ENCODE measurements at regions not wholly inside any gene's neighbourhood (a gene's known extent, or its start where the extent isn't known, plus 50 kb on each side); places are given as distances from the start of the nearest gene placed in this dataset.
"Not testable (repeated sequence)": the region's sequence is repeated elsewhere in the genome, so short reads cannot be mapped to it uniquely, and the experiment has no call there.

DNA sequence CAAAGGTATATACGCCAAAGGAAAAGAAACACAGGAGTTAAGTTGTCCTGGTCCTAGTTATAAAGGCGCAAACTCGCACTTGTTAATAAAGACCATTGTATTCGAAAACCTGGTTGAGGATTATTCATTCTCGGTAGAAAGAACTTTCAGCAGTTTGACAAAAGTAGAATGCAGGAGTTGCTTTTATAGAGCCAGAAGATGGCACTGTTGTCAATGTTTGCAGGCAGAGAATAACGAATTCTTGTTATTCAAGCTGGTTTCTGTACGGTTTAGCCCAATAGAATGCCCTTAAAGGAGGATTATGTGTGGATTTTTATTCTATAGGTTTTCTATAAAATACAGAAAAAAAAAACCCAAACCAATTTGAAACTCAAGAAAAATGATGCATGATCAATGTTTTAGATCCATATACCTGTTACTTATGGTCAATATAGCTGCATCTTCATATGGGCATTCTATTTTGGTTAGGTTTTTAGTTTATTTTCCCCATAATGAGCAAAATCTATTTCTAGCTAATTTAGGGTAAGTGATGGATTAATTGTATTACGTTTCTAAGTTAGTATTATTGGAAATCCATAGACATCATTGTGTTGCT is 510.3 kb downstream of the PLCL1 start:
- DNase-seq (ENCODE audit: low read depth in 1 of 2, low spot score in 1 of 2) = peak in 1 of 2 donors; percentile 12

DNA sequence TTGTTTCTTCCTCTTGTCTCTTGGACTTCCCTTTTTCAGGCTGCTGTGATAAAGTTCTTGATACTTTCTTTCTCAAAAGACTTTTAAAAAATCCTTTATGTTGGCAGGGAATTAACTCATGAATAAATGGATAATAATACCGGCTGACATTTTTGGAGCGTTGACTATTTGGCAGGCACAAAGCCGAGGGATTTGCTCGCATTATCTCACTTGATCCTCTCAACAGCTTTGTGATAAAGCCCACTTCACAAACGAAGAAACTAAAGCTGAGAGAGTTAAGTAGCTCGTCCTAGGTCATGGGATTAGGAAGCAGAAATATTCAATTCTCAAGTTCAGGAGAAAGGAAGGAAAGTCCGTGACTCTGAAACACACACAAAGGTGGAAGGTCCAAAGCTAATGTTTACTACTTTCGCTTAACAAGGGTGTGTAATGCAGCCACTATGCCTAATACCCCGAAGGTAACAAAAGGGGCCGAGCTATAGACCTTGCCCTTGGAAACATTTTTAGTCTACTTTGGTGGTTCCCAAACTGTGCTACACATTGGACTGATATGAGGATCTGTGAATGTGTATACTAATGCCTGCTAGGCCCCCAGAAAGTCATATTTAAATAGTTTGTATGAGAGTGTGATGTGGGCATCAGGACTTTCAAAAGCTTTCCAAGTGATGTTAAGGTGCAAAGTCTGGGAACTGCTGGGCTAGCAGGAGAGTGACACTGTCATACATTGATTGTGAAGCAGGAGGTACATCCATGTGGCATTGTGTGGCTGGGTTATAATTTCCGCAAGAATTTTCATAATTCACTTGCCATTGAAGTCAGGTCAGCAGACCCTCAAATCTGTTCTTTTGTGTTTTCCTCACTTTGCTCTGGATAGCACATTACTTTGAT is 508.4 kb downstream of the PLCL1 start:
- no peak for DNase-seq (ENCODE audit: low read depth in 1 of 2, low spot score in 1 of 2)

DNA sequence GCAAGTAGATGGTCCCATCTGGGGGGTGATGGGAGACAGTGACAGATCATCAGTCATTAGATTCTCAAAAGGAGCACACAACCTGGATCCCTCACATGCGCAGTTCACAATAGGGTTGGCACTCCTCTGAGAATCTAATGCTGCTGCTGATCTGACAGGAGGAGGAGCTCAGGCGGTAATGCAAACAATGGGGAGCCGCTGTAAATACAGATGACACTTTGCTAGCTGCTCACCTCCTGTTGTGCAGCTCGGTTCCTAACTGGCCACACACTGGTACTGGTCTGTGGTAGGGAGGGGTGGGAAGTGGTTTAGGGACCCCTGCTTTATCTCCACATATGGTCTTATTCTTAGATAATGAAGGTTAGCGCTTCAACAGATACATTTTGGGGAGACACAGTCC is 506.6 kb downstream of the PLCL1 start:
- DNase-seq (ENCODE audit: low read depth in 1 of 2, low spot score in 1 of 2) = no peak

DNA sequence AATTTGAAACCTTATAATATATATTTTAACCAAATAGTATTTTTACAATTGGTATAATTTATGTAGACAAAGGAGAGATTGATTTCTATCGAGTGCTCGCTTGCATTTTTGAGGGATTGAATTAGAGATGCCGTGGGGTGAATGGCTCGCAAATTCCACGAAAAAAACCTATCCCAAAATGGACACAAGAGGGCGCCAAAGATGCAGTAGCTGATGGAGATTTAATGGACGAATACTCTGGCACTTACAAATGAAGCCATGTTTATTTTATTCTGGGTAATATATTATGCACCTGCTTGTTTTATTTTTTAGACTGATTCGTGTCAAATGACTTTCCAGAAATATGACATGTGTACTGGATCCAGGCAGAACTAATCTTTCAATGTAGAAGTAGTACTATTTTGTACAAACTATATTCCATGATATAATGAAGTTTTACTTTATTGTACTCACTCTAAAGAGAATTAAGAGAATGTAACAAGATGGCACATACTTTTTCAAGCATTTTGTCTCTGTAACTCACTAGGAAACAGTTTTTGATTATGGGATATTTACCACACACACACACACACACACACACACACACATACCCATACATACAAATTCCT is 505.4 kb downstream of the PLCL1 start:
- DNase-seq (ENCODE audit: low read depth in 1 of 2, low spot score in 1 of 2) = peak in 1 of 2 donors; percentile 56

DNA sequence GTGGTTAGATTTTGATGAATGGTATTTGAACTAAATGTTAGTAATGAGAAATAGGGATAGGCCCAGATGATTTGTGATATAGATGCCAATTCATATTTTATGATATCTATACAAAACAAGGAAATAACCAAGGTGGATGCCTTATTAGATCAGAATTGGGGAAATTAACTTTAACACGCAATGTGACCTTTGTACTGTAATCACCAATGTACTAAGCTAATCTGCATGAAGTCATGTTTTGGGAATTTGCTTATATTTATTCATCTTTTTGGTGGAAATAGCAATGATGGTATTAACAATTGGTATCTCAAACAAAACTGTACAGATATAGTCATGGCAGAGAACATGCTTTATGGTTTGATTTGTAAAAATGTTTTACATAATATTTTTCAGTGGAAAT is 504.7 kb downstream of the PLCL1 start:
- DNase-seq (ENCODE audit: low read depth in 1 of 2, low spot score in 1 of 2) = no peak

DNA sequence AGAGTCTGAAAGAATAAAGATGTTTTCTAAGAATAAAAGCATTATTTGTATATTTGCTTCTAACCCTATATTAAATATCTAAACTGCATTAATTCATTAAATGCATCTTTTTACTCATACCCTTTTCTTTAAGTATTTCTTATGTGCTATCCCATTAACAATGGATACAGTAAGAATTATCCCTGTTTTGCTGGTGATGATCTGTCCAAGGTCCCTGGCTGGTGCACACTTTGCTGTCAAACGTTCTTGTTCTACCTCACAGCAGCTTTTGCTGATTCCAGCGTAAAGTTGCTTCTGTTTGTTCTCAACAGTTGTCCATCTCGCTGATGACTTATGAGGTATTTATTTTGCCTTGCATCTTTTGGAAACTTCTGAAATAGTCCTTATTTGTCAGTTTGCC is 504.0 kb downstream of the PLCL1 start:
- DNase-seq (ENCODE audit: low read depth in 1 of 2, low spot score in 1 of 2) = no peak

DNA sequence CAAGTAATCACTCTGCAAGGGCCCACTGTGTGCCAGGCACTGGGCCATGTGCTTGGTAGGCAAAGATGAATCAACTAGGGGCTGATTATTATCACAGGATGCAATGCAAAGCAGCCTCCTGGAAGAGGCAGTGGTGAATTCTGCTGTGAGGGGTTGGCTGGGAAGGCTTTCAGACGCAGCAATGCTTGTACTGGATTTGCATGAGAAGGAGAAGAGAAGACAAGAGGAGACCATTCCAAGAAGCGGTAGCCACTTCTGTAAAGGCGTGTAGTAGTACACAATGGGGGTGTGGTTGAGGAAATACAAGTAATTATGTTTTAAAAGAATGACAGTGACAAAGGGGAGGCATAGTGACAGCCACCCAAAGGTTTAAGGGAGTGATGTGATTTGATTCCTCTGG is 502.7 kb downstream of the PLCL1 start:
- DNase-seq (ENCODE audit: low read depth in 1 of 2, low spot score in 1 of 2) = no peak

DNA sequence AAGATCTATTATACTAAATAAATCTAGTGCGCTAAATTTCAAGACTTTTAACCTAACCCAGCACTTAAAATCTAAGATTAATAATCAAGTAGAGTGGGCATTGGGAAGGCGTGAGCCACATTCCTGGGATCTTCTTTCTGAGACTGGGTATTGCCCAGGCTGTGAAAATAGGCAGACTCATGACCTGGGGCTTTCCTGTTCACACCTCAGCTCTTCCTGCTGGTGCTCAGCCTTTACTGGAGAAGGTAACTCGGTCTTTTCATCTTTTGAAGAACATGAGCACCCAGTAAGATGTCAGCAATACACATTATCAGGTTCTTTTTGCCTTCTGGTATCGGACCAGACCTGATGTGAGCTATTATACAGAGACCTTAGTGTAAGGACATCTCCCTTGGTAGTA is 500.5 kb downstream of the PLCL1 start:
- no peak for DNase-seq (ENCODE audit: low read depth in 1 of 2, low spot score in 1 of 2)

DNA sequence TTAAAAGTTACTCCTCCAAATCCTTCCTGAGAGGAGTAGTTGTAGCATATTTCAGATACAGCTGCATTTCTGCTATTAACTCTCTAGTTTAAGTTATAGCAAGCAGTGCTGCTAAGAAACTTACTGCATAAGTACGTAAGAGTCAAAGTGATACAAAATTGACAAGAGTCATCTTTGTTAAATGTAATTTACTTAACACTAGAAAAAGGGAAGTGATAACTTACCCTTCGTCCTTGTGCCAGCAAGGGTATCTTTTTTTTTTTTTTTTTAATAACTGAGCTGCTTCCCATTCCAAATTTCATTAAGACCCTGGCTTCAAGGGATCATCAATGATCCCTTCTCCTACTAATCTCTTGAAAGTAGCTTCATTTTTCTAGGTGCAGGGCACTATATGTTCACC is 493.0 kb downstream of the PLCL1 start:
- DNase-seq (ENCODE audit: low read depth in 1 of 2, low spot score in 1 of 2) = no peak

DNA sequence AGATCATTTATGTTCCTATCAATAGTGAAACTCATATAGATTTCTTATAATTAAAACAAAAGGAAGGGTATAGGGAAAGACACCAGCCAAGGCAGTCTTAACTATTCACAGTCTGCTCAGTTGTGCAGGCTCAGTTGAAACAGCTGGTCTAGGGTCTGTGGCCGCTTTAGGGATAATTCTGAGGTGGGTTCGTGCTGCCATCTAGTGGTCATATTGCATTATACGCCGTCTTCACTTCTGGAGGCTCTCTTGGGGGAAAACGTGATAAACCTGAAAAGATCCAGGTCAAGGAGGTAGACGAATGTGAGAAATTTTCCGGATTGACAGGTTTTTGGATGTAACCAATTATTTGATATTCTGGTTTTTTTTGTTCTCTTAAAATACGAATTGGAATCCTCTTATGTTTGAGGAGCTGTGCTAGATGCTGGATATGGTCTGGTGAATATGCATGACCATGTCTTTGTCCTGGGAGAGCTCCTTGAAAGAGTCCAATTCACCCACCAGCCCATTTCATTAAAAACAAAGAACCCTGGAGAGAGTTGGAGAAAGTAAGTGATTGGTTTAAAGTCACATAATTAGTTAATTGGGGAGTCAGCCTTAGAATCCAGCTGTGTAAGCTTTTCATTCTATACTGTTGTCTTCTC is 492.4 kb downstream of the PLCL1 start:
- DNase-seq (ENCODE audit: low read depth in 1 of 2, low spot score in 1 of 2) = peak; percentile 14 to 62

DNA sequence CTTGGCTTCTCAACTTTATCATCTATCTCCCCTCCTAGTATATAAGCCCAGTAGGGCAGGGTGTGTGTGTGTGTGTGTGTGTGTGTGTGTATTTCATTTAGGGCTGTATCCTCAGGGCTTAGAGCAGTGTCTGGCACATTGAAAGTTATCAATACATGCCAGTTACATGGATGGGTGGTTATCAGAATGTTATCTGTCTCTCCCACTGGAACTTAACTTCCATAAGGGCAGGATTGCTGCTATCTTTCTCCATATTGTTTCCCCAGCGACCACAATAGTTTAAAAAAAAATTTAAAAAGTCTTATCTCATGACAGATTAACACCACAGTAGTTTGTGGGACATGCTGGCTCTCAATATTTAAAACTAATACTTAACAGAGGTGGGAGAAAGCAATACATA is 488.9 kb downstream of the PLCL1 start:
- no peak for DNase-seq (ENCODE audit: low read depth in 1 of 2, low spot score in 1 of 2)

DNA sequence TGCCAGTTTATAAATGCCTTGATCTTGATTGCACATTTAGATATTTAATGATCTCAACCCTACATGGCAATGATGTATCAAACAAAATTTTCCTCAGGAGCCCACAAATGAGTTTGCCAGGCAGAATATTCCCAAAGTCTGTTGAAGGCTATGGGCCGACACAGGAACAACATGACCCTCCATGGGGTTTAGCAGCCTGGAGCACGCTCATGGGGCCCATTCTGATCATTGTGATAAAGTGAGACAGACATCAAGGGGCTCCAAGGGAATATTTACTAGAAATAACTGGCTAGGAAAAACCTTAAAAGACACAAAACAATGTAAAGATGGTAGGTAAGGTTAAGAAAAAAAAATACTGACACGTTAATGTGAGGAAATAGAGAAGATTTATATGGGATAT is 485.4 kb downstream of the PLCL1 start:
- DNase-seq (ENCODE audit: low read depth in 1 of 2, low spot score in 1 of 2) = no peak

DNA sequence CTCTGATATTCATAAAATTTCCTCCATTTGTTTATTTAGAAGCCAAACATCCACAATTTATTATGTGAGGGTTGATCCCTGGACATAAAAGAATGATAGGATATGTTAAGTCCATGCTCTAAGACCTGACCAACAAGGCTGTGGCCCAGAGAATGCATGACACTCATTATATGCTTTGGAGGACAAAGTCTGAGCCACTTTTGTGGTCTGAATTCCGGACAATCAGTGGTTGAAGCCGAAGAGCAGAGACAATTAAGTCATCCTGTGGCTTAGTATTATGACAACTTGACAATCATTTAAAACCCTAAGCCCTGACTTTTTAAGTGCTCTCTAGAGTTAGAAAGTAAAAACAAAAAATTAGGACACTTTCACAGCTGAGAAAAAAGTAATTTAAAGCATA is 483.3 kb downstream of the PLCL1 start:
- DNase-seq (ENCODE audit: low read depth in 1 of 2, low spot score in 1 of 2) = no peak

DNA sequence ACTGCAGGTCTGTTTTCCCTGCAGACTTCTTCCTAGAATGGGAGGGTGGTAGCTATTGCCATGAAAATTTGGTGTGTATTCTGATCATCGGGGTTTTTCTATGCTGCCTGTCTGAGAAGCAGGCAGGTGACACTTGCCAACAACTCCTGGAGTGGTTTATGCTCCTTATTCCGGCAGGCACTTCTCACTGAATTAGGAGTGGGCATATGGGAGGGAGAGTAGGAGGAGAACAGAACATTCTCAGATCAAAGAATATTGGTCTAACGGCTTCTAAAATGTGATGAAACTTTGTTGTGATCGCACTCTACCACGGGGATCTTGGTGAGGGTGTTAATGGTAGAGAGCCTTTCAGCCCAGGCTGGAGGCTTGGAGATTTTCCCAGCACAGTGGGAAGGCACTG is 480.8 kb downstream of the PLCL1 start:
- DNase-seq (ENCODE audit: low read depth in 1 of 2, low spot score in 1 of 2) = no peak

DNA sequence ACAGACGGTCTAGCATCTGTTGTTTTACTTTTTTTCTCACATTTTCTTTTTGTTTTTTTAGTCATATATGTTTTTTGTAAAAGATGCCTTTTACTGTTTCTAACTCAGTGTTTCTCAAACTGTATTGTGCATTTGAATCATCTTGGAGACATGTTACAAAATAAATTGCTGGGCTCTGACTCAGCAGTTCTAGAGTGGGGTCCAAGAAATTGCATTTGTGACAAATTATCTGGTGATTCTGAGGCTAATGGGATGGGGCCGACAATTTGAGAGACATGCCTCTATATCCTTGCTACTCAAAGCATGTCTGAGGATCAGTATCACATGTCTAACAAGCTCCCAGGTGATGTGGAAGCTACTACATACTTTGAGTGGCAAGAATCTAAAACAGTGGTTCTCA is 478.8 kb downstream of the PLCL1 start:
- no peak for DNase-seq (ENCODE audit: low read depth in 1 of 2, low spot score in 1 of 2)

DNA sequence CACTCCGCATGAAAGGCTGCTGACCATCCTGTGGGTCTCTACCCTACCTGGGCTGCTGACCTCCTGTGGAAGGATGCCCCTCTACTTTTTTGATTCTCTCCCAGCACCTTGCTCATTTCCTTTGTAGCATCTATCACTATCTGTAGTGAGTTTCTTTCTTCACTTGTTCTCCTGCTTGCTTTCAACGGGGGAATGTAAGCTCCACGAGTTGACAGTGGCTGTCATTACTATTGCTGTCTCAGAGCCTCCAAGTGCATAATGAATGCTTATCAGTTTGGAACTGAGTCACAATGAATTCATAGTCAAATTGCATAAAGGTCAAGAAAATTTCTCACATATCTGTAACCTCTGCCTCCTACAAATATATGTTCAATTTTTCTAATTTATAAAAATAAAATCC is 477.7 kb downstream of the PLCL1 start:
- DNase-seq (ENCODE audit: low read depth in 1 of 2, low spot score in 1 of 2) = no peak

DNA sequence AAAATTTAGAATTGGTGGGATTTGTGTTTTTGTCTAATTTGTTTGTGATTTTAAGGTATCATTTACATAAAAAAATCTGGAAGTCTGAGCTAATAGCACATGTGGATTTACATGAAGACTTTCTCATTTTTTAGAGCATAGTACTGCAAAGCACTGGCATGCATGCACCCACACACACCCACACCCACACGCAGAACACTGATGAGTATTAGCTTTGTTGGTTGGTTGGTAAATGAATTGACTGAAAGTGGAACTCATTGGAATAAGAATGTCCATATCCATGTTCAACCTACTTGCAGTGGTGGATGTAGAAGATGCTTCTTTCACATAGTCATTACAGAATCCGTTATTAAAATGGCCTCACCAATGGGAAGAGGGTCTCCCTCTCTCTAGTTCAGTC is 475.8 kb downstream of the PLCL1 start:
- DNase-seq (ENCODE audit: low read depth in 1 of 2, low spot score in 1 of 2) = no peak

DNA sequence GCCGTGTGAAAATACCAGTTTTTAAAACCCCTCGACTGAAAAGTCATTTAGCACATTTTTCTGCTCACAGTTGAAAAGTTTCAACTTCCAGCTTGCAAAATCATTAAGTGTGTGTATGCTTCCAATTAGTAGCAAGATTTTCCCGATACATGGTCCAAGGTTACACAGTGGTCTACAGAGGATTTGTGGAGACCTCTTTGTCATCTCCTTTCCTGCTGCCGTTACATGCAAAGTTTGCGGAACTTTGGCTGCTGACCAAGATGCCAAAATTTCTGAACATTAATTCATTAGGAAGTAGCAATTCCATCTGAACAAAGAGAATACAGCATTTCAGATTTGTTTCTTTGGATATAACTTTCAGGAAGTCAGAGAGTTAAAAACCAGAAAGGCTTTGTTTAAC is 474.6 kb downstream of the PLCL1 start:
- no peak for DNase-seq (ENCODE audit: low read depth in 1 of 2, low spot score in 1 of 2)

DNA sequence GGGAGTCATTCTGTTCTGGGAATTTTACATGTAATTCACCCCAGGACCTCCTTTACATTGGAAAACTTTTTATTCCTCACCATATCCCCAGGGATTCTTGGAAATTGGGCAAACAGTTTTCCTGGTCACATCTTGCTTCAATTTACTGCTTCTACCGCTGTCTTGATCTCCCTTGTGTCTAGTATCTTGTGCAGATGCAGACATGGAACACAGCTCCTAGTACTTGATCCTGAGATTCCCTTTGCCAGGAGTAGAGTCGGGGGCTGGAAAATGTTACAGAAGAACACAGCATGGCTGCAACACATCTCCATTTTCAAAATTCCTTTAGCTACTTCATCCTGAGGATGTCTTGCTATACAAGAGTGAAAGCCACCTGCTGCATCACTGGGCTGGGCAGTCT is 472.8 kb downstream of the PLCL1 start:
- no peak for DNase-seq (ENCODE audit: low read depth in 1 of 2, low spot score in 1 of 2)

DNA sequence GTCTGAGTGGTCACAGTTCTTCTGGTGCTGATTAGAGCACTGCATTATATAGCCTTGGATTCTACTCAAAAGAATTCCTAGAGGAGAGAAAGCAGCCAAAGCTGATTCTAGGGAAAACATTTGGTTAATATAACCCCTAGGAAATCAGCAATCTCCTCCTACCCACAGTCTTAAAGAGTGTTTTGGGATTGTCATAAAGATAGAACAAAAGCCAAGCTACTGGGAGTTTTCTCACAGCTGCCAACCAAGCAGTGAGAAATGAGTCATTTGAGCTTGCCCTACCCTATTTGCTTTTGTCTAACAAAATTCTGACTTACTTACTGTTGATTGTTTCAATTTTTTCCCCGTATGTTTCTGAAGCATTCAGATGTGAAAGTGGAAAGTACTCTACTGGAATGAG is 469.3 kb downstream of the PLCL1 start:
- DNase-seq (ENCODE audit: low read depth in 1 of 2, low spot score in 1 of 2) = no peak

DNA sequence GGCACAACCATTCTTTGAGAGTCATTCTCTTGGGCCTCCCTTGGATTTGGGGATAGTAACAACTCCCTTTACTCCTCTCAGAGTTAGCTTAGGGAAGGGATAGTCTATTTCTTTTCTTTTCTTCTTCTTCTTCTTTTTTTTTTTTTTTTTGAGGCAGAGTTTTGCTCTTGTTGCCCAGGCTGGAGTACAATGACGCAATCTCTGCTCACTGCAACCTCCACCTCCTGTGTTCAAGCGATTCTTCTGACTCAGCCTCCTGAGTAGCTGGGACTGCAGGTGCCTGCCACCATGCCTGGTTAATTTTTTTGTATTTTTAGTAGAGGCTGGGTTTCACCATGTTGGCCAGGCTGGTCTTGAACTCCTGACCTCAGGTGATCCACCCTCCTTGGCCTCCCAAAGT is 465.8 kb downstream of the PLCL1 start:
- DNase-seq (ENCODE audit: low read depth in 1 of 2, low spot score in 1 of 2) = not testable (repeated sequence)

DNA sequence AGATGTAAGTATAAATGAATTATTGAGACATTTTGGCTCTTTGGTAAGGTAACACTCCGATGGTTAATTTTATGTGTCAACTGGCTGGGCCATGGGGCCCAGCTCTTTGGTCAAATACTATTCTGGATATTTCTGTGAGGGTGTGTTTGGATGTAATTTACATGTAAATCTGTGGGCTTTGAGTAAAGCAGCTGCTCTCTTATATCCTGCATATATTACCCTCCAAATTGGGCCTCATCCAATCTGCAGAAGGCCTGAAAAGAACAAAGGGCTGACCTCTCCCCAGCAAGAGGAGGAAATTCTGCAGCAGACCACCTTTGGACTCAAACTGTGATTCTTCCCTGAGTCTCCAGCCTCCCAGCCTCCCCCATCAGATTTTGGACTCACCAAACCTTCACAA is 464.1 kb downstream of the PLCL1 start:
- DNase-seq (ENCODE audit: low read depth in 1 of 2, low spot score in 1 of 2) = no peak
